HFF-Myc (cell line): ENCODE measurements at regions not wholly inside any gene's neighbourhood (a gene's known extent, or its start where the extent isn't known, plus 50 kb on each side); places are given as distances from the start of the nearest gene placed in this dataset.
"Not testable (repeated sequence)": the region's sequence is repeated elsewhere in the genome, so short reads cannot be mapped to it uniquely, and the experiment has no call there.

Experiments
- DNase-seq: peaks from one replicate; pipeline ENCODE4 v3.0.0-alpha.2; 2011; ENCODE audit warnings: low read depth; ENCODE audit errors: extremely low read depth
- H3K4me3 ChIP-seq: replicated peaks from 2 replicates; pipeline ENCODE4 v1.5.1; 2011; ENCODE audit warnings: low read depth, mild to moderate bottlenecking, control low read depth, low read length
- CTCF ChIP-seq: IDR thresholded peaks from 2 replicates; pipeline ENCODE4 v1.5.1; 2012; ENCODE audit warnings: mild to moderate bottlenecking, low read depth, low read length, control low read depth; ENCODE audit errors: missing control alignments

DNA sequence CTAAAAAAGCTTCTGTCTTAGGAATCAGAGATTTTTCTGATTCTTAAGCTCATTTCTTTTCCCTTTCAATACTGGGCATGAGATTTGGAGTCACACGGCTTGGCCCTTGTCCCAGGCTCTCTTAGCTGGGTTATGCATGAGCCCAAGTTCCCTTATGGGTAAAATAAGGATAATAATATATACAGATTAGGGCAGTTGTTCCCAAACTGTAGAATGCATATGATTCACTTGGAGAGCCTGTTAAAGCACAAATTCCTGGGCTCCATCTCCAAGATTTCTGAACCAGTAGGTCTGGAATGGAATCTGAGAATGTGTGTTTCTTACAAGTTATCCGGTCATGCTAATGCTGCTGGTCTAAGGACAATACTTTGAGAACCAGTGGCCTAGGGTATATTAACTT is 154.0 kb downstream of the REEP3 start:
- no peak for DNase-seq
- no peak for TF ChIP-seq CTCF
- no peak overlapping the region for H3K4me3 ChIP-seq

- no peak for TF ChIP-seq CTCF
- DNase-seq = no peak
- H3K4me3 ChIP-seq = no peak overlapping the region
Measured at GRCh38 chr10:63677001-63677400, 155.8 kb downstream of the REEP3 start.

GRCh38 chr10:63680545-63680944 is 159.3 kb downstream of the REEP3 start:
- DNase-seq = not testable (repeated sequence)

DNA sequence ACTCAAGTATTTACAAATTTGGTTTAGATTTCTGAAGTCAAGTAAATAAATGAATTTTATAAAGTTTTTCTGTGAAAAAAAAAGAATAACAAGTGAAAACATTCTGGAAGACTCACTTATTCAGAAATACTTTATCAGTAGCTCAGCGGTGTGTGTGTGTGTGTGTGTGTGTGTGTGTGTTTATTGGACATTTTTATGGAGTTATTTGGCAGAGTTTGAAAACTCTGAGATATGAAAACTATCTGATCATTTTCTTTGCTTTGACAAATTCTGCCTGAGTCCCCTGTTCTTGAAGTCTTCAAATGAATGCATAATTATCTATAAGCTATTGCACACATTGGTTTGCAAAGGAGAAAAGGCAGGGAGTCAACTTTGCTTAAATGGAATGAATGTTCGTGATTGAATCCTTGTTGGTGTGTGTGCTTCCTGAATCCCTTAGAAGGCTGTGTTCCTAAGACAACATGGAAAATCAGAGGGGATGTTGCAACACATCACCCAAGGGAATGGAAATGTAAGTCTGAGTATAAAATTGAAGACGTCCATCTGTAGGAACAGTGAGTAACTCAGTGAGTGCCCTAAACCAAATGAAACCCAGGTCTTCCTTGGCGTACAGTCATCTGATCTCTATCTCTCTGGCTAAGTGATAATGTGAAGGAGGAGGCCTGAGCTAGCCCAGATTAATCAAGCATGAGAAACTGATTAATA is 160.9 kb downstream of the REEP3 start:
- peak; percentile 63 for DNase-seq
- no peak overlapping the region for H3K4me3 ChIP-seq
- no peak for TF ChIP-seq CTCF

More at GRCh38 chr10:63680545-63680944, 159.3 kb downstream of the REEP3 start:
- H3K4me3 ChIP-seq = not testable (repeated sequence)

DNA sequence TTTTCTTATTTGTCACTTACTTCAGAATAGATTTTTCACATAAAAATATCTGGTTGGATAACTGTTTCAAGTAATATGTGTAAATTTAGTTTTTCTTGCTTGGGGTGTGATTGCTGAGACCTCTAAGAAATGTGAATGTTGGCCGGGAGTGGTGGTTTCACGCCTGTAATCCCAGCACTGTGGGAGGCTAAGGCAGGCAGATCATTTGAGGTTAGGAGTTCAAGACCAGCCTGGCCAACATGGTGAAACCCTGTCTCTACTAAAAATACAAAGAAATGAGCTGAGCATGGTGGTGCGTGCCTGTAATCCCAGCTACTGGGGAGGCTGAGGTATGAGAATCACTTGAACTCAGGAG is 161.5 kb downstream of the REEP3 start:
- not testable (repeated sequence) for H3K4me3 ChIP-seq, DNase-seq

DNA sequence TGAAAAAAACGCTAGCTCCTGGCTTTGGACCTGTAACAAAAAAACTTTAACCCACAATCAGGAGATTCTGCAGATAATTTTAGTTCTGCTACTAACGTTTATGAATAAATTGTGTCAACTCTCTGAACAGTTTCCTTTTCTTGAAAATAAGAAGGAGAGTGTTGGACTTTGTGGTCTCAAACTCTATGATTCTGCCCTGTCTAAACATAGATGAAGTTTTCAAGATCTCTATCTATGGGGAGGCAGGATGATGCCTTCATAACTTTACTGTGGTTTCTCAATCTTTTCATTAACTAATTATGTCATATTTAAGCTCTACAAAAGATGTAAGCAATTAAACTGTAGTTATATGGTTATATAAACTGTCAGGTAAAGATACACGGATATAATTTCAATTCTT is 162.0 kb downstream of the REEP3 start:
- TF ChIP-seq CTCF = no peak
- no peak for DNase-seq

DNA sequence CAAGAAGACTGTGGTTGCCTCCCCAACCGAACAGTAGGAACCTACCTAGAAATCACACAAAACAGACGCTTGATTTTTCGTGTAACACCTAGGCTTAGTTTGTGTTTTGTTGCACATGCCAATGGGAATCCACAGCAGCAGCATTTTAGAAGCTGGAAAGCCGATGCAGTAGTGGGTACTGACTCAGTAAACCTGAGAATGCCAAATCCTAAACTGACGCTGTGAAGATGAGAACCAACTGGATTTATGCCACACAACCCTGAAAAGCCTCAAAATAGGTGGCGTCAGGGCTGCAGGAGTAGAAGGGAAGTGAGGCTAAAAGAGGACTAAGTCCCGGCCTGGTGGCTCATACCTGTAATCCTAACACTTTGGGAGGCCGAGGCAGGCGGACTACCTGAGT is 162.5 kb downstream of the REEP3 start:
- no peak overlapping the region for H3K4me3 ChIP-seq
- no peak for TF ChIP-seq CTCF
- DNase-seq = no peak

More for the DNA sequence above, 162.0 kb downstream of the REEP3 start:
- no peak overlapping the region for H3K4me3 ChIP-seq

DNA sequence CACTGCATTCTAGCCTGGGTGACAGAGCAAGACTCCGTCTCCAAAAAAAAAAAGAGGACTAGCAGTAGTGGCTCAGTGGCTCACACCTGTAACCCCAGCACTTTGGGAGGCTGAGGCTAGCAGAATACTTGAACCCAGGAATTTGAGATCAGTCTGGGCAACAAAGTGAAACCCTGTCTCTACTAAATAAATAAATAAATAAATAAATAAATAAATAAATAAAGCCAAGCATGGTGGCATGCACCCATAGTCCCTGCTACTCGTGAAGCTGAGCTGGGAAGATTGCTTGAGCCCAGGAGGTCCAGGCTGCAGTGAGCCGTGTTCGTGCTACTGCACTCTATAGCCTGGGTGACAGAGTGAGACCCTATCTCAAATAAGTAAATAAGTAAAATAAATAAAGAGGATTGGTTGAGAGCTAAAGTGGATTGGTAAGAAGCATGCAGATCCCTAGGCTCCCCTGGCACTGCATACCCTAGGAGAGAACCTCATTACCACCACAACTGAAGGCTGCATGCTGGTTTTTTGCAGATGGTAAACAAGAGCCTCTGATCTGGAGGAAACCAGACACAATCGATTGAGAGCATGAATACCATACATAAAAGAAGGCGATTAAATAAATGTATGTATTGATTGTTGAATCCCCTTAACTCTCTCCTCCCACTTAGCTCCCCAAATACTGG is 163.2 kb downstream of the REEP3 start:
- DNase-seq = no peak
- no peak overlapping the region for H3K4me3 ChIP-seq
- TF ChIP-seq CTCF = no peak
